HG03571 (cell line): ENCODE measurements at regions not wholly inside any gene's neighbourhood (a gene's known extent, or its start where the extent isn't known, plus 50 kb on each side); places are given as distances from the start of the nearest gene placed in this dataset.

Experiments used
- ATAC-seq: cut with Tn5 transposase; IDR thresholded peaks from one replicate; pipeline ENCODE4 v1.9.1; 2021; ENCODE audit not compliant: unreplicated experiment

DNA sequence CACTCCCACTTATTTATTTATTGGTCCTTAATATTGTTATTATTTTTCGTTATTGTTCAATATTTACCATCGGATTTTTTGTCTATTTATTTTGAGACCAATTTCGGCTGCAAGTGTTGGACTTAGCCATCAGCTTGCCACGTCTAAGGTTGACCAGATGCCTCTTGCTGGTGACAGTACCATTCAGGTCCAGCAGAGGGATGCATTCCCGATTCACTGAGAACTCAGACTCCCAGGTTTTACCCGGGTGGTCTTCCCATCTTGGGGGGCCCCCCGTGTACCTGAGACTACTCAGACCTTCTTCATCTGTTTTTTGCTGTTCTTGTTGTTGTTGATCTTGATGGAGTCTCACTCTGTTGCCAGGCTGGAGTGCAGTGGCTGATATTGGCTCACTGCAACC lies 1435.2 kb downstream of the UQCRFS1 start:
- ATAC-seq, result no peak

DNA sequence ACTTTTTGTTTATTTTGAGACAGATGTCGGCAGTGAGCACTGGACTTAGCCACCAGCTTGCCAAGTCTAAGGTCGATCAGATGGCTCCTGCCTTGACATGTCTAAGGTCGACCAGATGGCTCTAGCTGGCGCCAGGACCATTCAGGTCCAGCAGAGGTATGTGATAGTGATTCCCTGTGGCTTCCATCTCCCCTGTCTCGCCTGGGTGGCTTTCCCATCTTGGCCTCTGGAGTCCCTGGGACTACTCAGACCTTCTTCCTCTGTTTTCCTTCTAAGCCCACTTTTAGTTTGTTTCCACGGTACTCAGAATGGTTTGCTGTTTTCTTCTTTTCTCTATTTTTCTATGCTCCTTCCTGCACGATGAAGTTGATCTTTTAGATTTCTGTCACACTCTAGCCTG lies 1435.7 kb downstream of the UQCRFS1 start:
- no peak for ATAC-seq

DNA sequence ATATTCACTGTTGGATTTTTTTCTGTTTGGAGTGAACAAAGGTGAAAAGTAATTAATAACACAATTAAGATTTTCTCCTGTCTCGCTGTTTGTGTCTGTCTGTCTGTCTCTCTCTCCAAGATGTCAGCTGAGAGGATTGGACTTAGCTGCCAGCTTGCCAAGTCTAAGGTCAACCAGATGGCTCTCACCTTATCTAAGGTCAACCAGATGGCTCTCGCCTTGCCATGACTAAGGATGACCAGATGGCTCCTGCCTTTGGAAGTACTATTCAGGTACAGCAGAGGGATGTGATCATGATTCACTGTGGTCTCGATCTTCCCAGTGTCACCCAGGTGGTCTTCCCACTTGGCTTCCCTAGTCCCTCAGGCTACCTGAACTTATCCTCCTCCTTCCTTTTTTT lies 1436.4 kb downstream of the UQCRFS1 start:
- ATAC-seq, result no peak

DNA sequence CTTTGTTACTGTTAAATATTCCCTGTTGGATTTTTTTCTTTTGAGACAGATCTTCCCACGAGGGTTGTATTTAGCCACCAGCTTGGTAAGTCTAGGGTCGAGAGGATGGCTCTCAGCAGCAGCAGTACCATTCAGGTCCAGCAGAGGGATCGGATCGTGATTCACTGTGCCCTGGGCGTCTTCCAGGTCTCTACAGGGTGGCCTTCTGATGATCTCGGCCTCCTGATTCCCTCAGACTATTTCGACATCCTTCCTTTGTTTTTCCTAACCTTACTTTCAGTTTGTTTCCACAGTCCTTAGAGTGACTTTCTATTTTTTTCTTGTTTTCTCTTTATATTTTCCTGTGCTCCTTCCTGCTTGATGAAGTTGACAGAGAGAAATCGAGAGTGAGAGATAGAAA lies 1436.9 kb downstream of the UQCRFS1 start:
- ATAC-seq, result no peak

DNA sequence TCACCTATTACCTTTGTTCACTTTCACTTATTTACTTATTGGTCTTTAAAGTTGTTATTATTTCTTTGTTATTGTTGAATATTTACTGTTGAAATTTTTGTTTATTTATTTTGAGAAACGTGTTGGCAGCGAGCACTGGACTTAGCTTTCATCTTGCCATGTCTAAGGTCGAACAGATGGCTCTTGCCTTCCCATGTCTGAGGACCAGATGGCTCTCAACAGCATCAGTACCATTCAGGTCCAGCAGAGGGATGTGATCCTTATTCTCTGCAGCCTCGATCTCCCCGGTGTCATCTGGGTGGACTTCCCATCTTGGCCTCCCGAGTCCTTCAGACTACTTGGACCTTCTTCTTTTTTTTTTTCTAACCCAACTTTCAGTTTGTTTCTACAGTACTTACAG lies 1437.6 kb downstream of the UQCRFS1 start:
- ATAC-seq, result no peak

DNA sequence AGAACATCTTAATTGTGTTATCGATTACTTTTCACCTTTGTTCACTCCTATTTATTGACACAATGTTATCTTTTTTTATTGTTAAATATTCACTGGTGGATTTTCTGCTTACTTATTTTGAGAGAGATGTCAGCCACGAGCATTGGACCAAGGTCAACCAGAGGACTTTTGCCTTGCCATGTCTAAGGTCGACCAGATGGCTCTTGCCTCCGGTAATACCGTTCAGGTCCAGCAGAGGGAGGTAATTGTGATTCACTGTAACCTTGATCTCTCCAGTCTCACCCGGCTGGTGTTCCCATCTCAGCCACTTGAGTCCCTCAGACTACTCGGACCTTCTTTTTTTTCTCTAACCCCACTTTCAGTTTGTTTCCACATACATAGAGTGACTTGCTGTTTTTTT lies 1438.1 kb downstream of the UQCRFS1 start:
- no peak for ATAC-seq

DNA sequence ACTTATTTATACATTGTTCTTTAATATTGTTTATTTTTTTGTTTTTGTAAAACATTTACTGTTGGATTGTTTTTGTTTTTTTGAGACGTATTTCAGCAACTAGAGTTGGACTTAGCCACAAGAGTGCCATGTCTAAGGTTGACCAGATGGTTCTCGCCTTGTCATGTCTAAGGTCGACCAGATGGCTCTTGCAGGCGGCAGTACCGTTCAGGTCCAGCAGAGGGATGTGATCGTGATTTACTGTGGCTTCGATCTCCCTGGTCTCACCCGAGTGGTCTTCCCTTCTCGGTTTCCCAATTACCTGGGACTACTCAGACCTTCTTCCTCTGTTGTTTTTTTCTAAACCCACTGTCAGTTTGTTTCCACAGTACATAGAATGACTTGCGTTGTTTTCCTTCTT lies 1438.6 kb downstream of the UQCRFS1 start:
- no peak for ATAC-seq

DNA sequence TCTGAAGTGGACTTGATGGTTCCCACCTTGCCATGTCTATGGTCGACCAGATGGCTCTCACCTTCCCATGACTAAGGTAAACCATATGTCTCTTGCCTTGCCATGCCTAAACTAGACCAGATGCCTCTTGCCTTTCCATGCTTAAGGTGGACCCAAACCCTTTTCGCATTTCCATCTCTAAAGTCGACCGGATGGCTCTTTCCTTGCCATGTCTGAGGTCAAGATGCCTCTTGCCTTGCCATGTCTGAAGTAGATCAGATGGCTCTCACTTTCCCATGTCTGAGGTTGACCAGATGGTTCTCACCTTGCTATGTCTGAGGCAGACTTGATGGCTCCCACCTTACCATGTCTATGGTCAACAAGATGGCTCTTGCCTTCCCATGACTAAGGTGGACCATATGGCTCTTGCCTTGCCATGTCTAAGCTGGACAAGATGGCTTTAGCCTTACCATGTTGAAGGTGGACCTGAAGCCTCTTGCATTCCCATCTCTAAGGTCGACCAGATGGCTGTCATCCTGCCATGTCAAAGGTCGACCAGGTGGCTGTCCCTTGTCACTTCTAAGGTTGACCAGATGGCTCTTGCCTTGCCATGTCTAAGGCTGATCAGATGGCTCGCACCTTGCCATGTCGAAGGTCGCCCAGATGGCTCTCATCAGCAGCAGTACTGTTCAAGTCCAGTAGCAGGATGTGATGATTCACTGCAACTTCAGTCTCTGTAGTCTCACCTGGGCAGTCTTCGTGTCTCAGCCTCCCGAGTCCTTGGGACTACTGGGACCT lies 1439.4 kb downstream of the UQCRFS1 start:
- ATAC-seq, result no peak

DNA sequence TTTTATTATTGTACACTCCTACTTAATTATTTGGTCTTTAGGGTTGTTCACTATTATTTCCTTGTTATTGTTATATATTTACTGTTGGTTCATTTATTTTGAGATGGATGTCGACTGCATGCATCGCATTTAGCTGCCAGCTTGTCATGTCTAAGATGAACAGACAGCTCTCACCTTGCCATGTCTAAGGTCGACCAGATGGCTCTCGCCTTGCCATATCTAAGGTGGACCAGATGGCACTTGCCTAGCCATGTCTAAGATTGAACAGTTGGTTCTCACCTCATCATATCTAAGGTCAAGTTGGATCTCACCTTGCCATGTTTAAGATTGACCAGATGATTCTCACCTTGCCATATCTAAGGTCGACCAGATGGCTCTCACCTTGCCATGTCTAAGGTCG lies 1440.9 kb downstream of the UQCRFS1 start:
- ATAC-seq, result no peak

DNA sequence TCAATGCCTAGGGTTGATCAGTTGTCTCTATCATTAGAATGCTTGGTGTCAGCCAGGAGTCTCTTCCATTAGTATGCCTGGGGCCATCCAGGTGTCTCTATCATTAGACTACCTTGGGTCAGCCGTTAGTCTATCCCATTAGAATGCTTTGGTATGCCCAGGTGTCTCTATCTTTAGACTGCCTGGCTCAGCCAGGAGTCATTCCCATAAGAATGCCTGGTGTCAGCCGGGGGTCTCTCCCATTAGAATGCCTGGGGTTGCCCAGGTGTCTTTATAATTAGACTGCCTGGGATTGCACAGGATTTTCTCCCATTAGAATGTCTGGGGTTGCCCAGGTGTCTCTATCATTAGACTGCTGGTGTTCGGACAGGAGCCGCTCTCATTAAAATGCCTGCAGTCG lies 1442.9 kb downstream of the UQCRFS1 start:
- no peak for ATAC-seq

DNA sequence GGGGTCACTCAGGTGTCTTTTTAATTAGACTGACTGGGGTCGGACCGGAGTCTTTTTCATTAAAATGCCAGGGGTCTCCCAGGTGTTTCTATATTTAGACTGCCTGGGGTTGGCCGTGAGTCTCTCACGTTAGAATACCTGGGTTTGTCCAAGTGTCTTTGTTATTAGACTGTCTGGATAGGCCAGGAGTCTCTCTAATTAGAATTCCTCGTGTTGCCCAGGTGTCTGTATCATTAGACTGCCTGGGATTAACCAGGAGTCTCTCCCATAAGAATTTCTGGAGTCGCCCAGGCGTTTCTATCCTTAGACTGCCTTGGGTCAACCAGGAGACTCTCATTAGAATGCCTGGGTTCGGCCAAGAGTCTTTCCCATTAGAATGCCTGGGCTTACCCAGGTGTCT lies 1445.7 kb downstream of the UQCRFS1 start:
- ATAC-seq, result no peak

DNA sequence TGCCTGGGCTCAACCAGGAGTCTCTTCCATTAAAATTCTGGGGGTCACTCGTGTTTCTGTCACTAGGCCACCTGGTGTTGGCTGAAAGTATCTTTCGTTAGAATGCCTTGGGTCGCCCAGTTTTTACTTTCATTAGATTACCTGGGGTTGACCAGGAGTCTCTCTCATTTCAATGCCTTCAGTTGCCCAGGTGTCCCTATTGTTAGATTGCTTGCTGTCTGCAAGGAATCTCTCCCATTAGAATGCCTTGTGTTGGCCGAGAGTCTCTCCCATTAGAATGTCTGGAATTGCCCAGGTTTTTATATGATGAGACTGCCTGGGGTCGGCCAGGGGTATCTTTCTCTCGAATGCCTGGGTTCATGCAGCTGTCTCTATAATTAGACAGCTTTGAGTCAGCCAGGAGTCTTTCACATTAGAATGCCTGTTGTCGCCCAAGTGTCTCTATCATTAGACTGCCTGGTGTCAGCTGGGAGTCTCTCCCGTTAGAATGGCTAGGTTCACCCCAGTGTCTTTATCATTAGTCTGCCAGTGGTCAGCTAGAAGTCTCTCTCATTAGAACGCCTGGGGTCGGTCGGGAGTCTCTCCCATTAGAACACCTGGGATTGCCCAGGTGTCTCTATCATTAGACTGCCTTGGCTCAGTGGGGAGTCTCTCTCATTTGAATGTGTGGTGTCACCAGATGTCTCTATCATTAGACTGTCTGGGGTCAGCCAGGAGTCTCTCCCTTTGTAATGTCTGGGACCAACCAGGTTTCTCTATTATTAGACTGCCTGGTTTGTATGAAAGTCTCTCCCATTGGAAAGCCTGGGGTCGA lies 1446.8 kb downstream of the UQCRFS1 start:
- ATAC-seq, result no peak

DNA sequence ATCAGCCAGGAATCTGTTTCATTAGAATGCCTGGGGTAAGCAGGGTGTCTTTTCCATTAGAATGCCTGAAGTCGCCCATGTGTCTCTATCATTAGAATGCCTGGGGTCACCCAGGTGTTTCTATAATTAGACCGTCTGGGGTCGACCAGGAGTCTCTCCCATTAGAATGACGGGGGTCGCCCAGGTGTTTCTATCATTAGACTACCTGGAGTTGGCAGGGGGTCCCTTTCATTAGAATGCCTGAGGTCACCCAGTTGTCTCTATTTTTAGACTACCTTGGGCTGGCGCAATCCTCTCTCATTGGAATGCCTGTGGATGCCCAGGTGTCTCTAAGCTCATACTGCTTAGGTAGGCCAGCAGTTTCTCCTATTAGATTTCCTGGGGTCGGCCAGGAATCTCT lies 1447.6 kb downstream of the UQCRFS1 start:
- no peak for ATAC-seq

DNA sequence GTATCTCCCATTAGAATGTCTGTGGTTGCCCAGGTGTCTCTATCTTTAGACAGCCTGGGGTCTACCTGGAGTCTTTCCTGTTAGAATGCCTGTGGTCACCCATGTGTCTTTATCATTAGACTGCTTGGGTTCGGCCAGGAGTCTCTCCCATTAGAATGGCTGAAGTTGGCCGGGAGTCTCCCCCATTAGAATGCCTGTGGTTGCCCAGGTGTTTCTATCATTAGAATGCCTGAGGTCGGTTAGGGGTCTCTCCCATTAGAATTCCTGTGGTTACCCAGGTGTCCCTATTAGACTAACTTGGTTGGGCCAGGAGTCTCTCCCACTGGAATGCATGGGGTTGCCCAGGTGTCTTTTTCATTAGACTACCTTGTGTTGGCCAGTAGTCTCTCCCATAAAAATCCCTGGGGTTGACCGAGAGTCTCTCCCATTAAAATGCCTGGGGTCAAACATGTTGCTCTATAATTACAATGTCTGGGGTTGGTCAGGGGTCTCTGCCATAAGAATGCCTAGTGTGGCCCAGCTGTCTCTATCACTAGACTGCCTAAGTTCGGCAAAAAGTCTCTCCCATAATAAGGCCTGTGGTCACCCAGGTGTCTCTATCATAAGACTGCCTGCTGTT lies 1448.7 kb downstream of the UQCRFS1 start:
- no peak for ATAC-seq

DNA sequence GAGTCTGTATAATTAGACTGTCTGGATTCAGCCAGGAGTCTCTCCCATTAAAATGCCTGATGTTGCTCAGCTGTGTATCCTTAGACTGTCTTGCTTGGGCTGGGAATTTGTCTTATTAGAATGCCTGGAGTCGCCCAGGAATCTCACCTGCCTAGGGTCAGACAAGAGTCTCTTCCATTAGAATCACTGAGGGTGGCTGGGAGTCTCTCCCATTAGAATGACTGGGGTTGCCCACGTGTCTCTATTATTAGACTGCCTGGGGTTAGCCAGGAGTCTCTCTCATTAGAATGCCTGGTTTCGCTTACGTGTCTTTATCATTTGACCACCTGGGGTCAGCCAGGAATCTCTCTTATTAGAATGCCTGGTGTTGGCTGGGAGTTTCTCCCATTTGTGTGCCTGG lies 1450.0 kb downstream of the UQCRFS1 start:
- no peak for ATAC-seq

DNA sequence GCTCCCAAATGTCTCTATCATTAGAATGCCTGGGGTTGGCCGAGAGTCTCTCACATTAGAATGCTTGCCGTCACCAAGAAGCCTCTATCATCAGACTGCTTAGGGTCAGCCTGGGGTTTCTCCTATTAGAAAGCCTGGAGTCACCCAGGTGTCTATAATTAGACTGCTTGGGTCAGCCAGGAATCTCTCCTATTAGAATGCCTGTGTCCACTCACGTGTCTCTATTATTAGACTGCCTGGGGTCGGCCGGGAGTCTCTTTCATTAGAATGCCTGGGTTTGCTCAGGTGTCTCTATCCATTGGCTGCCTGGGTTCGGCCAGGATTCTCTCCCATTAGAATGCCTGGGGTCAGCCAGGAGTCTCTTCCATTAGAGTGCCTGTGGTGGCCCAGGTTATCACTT lies 1453.1 kb downstream of the UQCRFS1 start:
- no peak for ATAC-seq

DNA sequence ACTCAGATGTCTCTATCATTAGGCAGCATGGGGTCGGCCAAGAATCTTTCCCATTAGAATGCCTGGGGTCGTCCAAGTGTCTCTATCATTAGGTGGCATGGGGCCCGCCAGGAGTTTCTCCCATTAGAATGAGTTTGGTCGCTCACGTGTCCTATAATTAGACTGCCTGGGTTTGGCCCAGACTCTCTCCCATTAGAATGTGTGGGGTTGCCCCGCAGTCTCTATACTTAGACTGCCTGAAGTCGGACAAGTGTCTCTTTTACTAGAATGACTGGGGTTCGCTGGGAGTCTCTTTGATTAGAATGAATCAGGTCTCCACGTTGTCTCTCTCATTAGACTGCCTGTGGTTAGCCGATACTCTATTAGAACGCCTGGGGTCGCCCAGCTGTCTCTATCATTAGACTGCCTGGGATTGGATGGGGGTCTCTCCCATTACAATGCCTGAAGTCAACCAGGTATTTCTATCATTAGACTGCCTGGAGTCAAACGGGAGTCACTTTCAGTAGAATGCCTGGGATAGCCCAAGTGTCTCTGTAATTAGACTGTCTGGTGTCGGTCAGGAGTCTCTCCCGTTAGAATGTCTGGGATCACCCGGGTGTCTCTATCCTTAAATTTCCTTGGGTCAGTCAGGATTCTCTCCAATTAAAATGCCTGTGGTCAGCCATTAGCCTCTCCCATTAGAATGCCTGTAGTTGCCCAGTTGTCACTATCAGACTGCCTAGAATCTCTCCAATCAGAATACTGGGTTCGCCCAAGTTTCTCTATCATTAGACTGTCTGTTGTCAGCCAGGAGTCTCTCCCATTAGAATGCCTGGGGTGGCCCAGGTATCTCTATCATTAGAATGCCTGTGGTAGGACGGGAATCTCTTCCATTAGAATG lies 1454.1 kb downstream of the UQCRFS1 start:
- ATAC-seq, result no peak

DNA sequence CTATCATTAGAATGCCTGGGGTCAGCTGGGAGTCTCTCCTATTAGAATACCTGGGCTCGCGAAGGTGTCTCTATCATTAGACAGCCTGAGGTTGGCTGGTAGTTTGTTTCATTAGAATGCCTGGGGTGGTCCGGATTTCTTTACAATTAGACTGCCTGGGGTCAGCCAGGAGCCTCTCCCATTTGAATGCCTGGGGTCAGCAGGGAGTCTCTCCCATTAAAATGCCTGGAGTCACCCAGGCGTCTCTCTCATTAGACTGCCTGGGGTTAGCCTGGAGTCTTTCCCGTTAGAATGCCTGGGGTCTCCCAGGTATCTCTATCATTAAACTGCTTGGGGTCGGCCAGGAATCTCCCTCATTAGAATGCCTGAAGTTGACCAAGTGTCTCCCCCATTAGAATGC lies 1458.3 kb downstream of the UQCRFS1 start:
- no peak for ATAC-seq

DNA sequence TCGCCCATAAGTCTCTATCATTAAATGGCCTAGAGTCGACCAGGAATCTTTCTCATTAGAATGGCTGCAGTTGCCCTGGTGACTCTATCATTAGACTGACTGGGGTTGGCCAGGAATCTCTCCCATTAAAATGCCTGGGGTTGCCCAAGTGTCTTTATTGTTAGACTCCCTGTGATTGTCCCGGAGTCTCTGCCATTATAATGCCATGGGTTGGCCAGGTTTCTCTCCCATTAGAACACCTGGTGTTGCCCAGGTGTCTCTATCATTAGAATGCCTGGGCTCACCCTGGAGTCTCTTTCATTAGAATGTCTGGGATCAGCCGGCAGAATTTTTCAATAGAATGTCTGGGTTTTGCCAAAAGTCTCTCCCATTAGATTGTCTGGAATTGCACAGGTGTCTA lies 1459.3 kb downstream of the UQCRFS1 start:
- no peak for ATAC-seq

DNA sequence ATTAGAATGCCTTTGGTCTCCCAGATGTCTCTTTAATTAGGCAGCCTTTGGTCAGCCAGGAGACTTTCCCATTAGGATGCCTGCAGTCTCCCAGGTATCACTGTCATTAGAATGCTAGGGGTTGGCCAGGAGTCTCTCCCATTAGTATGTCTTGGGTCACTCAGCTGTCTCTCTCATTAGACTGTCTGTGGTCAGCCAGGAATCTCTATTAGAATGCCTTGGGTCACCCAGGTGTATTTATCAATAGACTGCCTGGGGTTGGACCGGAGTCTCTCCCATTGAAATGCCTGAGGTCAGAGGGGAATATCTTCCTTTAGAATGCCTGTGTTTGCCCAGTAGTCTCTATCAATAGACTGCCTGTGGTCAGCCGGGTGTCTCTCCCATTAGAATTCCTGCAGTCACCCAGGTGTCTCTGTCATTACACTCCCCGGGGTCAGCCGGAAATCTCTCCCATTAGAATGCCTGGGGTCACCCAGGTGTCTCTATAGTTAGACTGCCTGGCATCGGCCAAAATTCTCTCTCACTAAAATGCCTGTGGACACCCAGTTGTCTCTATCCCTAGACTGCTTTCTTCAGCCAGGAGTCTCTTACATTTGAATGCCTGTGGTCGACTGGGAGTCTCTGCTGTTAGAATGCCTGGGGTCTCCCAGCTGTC lies 1460.3 kb downstream of the UQCRFS1 start:
- no peak for ATAC-seq

DNA sequence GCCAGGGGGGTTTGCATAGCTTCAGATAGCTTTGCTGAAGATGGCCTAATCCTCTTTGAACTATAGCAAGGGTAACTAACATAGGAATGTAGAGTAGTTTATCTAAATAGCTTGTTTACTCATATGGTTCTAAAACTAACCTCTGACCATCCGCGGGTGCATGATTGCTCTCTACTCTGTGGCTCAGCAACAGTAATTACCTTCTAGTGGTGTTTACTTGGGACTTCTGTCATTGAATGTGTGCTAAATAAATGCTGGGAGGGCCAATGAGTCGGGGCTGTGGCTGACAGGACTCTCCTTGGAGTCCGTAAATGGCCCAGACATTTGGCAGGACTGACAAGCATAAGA lies 1461.9 kb downstream of the UQCRFS1 start:
- no peak for ATAC-seq
